Breast epithelium (tissue), 3 donors: ENCODE measurements at regions not wholly inside any gene's neighbourhood (a gene's known extent, or its start where the extent isn't known, plus 50 kb on each side); places are given as distances from the start of the nearest gene placed in this dataset.

Source experiments
- POLR2A ChIP-seq: fragments of 450-650 bp; IDR thresholded peaks from one replicate; pipeline ENCODE4 v1.6.1; 2016; ENCODE audit warnings: antibody characterized with exemption, mild to moderate bottlenecking, moderate library complexity
- POLR2AphosphoS5 ChIP-seq, 3 donors: sonication (generic); formaldehyde crosslinking; IDR thresholded peaks; one replicate each; pipeline ENCODE4 v1.6.1; 2017; ENCODE audit warnings: antibody characterized with exemption in 3 of 3
- TF ChIP-seq, protein P1 (sequence below), 3 donors: fragments of 450-650 bp; IDR thresholded peaks; one replicate each; pipeline ENCODE4 v1.5.1; 2016 to 2017; ENCODE audit warnings: antibody characterized with exemption in 3 of 3, mild to moderate bottlenecking in 3 of 3, moderate library complexity in 3 of 3

DNA sequence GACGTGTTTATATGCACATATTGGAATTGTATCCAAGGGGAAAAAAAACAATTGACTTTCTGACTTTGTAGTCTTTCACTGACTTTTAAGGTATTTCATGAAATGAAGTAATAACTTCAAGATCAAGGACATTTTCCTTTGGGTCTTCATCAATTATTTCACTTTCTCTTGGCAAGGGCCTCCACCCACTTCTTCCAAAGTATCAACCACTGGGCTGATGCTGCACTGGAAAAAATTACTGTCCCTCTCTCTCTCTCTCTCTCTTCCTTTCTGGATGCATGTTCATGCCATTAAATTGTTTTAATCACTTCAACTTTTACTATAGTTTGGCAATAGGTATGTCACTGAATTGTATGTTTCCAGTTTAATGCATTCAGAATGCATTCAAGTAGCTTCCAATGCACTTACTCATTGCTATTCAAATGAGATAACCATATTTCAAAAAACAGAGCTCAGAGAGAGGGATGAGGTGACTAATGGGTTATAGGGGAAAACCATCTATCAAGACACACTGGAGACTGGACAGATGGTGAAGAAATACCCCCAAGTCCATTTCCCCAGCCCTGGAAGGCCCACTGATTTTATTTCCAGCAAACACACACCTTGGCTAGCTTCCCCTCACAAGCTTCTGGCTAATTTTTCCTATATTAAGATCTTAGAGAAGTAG, 585.3 kb downstream of the EBF1 start:
- TF ChIP-seq, protein P1, sequence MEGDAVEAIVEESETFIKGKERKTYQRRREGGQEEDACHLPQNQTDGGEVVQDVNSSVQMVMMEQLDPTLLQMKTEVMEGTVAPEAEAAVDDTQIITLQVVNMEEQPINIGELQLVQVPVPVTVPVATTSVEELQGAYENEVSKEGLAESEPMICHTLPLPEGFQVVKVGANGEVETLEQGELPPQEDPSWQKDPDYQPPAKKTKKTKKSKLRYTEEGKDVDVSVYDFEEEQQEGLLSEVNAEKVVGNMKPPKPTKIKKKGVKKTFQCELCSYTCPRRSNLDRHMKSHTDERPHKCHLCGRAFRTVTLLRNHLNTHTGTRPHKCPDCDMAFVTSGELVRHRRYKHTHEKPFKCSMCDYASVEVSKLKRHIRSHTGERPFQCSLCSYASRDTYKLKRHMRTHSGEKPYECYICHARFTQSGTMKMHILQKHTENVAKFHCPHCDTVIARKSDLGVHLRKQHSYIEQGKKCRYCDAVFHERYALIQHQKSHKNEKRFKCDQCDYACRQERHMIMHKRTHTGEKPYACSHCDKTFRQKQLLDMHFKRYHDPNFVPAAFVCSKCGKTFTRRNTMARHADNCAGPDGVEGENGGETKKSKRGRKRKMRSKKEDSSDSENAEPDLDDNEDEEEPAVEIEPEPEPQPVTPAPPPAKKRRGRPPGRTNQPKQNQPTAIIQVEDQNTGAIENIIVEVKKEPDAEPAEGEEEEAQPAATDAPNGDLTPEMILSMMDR (IDR thresholded peaks at IDR 0.05) = no peak
- no peak for TF ChIP-seq POLR2A
- TF ChIP-seq POLR2AphosphoS5 (IDR thresholded peaks at IDR 0.05) = no peak
